ENCODE measurements at regions not wholly inside any gene's neighbourhood (a gene's known extent, or its start where the extent isn't known, plus 50 kb on each side); places are given as distances from the start of the nearest gene placed in this dataset.

GRCh38 chrX:20452487-20452886, 185.8 kb upstream of the RPS6KA3 start:
- no peak for ATAC-seq
- no peak overlapping the region for H3K27ac ChIP-seq
- H3K4me3 ChIP-seq = no peak overlapping the region
- H3K9me3 ChIP-seq = no peaks in the 10 kb centered on the region
- no peak for TF ChIP-seq EP300 (IDR thresholded peaks at IDR 0.05)
- 57% methylated on average over 2 of the region's 4 CpGs; no CpG with 5 or more reads in 1 of the 2 donors for WGBS, 2 donors (ENCODE audit: low coverage in 1 of 2)
- no peaks in the 10 kb centered on the region for H3K4me1 ChIP-seq
- H3K36me3 ChIP-seq = no peaks in the 10 kb centered on the region
- H3K27me3 ChIP-seq = no peaks in the 10 kb centered on the region

DNA sequence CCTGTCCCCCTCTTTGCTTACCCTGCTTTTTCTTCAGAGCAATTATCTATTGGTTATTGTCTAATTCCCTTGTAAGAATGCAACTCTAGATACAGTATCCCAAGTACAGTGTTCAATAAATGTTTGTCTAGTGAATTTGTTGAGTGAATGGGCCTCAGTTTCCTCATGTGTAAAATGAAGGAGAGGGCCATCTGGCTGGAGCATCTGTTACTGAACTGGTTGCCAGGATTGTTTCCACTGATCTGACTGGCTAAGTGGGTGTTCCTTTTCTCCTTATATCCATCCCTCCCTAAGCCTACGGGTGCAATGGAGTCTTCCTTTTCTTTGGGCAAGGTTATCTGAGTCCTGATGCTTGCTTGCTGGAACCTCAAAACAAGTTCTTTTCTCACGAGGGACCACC, 185.2 kb upstream of the RPS6KA3 start:
- Histone ChIP-seq H3K36me3 (no peaks in the 10 kb centered on the region), H3K9me3 (no peaks in the 10 kb centered on the region), H3K4me1 (no peaks in the 10 kb centered on the region), H3K4me3 (no peak overlapping the region), H3K27ac (no peak overlapping the region), H3K27me3 (no peaks in the 10 kb centered on the region)
- TF ChIP-seq EP300 (IDR thresholded peaks at IDR 0.05) = no peak
- TF ChIP-seq, protein P1, sequence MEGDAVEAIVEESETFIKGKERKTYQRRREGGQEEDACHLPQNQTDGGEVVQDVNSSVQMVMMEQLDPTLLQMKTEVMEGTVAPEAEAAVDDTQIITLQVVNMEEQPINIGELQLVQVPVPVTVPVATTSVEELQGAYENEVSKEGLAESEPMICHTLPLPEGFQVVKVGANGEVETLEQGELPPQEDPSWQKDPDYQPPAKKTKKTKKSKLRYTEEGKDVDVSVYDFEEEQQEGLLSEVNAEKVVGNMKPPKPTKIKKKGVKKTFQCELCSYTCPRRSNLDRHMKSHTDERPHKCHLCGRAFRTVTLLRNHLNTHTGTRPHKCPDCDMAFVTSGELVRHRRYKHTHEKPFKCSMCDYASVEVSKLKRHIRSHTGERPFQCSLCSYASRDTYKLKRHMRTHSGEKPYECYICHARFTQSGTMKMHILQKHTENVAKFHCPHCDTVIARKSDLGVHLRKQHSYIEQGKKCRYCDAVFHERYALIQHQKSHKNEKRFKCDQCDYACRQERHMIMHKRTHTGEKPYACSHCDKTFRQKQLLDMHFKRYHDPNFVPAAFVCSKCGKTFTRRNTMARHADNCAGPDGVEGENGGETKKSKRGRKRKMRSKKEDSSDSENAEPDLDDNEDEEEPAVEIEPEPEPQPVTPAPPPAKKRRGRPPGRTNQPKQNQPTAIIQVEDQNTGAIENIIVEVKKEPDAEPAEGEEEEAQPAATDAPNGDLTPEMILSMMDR (IDR thresholded peaks at IDR 0.05) = no peak
- no peak for TF ChIP-seq POLR2A (IDR thresholded peaks at IDR 0.05)
- TF ChIP-seq POLR2AphosphoS5 (IDR thresholded peaks at IDR 0.05) = no peak
- 42% methylated on average over 2 of the region's 2 CpGs; no CpG with 5 or more reads in 1 of the 2 donors for WGBS, 2 donors (ENCODE audit: low coverage in 1 of 2)
- no peak for ATAC-seq

DNA sequence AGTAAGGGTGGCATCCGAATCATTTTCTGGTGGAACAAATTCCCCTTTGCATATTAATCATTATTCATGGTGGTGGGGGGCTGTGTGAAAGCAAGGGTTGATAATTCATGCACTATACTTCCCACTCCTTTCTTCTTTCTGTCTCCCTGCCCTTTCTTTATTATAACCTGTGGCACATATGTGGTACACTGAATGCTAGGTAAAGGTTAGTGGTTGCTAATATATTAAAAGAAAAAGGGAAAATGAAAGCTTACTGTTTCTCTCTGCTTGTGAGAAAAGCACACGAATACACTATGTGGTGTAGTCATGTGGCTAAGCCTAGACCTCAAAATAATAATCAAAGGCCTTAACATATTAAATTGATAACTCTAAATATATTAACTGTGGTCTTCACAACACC, 178.4 kb upstream of the RPS6KA3 start:
- Histone ChIP-seq H3K27ac (no peak overlapping the region), H3K36me3 (no peaks in the 10 kb centered on the region), H3K9me3 (no peaks in the 10 kb centered on the region), H3K4me3 (no peak overlapping the region), H3K4me1 (no peaks in the 10 kb centered on the region), H3K27me3 (no peaks in the 10 kb centered on the region)
- no peak for TF ChIP-seq EP300 (IDR thresholded peaks at IDR 0.05)
- ATAC-seq = no peak
- 57 to 100% methylated on average over 1 to 2 of the region's 2 CpGs for WGBS, 2 donors (ENCODE audit: low coverage in 1 of 2)

- Histone ChIP-seq H3K27ac (no peak overlapping the region), H3K36me3 (no peaks in the 10 kb centered on the region), H3K9me3 (no peaks in the 10 kb centered on the region), H3K4me3 (no peak overlapping the region), H3K4me1 (no peaks in the 10 kb centered on the region), H3K27me3 (no peaks in the 10 kb centered on the region)
- 0% methylated on average over 1 to 2 of the region's 3 CpGs for WGBS, 2 donors (ENCODE audit: low coverage in 1 of 2)
- peak; percentile 60 for ATAC-seq
- no peak for TF ChIP-seq POLR2A (IDR thresholded peaks at IDR 0.05)
- TF ChIP-seq, protein P1 (IDR thresholded peaks at IDR 0.05) = peak; percentile 24 to 62 (median 46)
These were observed 175.9 kb upstream of the RPS6KA3 start for GRCh38 chrX:20442597-20442996.

DNA sequence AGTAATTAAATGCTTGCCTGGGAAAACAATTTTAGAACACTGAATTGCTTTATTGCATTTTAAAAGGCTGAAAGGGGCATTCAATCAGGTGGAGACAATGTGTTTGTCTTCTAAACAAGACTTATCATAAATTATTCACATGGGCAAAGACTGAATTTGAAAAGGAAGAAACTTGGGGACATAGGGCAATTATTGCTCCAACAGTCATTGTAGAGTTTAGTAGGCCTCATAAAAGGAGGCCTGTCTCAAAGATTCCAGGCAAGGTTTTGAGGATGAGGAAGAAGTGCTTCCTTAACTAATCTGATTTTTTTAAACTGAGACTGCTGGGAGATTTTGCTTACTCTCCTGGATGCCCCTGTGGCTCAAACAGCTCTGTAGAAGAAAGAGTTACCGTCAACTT, 174.4 kb upstream of the RPS6KA3 start:
- no peak overlapping the region for H3K4me3 ChIP-seq
- H3K27ac ChIP-seq = no peak overlapping the region
- H3K9me3 ChIP-seq = no peaks in the 10 kb centered on the region
- H3K27me3 ChIP-seq = no peaks in the 10 kb centered on the region
- 83 to 88% methylated on average over 1 of the region's 1 CpG for WGBS, 2 donors (ENCODE audit: low coverage in 1 of 2)
- H3K4me1 ChIP-seq = no peaks in the 10 kb centered on the region
- no peaks in the 10 kb centered on the region for H3K36me3 ChIP-seq
- no peak for TF ChIP-seq EP300 (IDR thresholded peaks at IDR 0.05)
- TF ChIP-seq POLR2A (IDR thresholded peaks at IDR 0.05) = no peak
- no peak for TF ChIP-seq POLR2AphosphoS5 (IDR thresholded peaks at IDR 0.05)
- TF ChIP-seq, protein P1 (IDR thresholded peaks at IDR 0.05) = no peak
- ATAC-seq = no peak

GRCh38 chrX:20438871-20439526, 172.3 kb upstream of the RPS6KA3 start:
- 81 to 91% methylated on average over 9 of the region's 9 CpGs for WGBS, 2 donors (ENCODE audit: low coverage in 1 of 2)
- no peak for TF ChIP-seq POLR2A (IDR thresholded peaks at IDR 0.05)
- TF ChIP-seq POLR2AphosphoS5 (IDR thresholded peaks at IDR 0.05) = no peak
- TF ChIP-seq EP300 (IDR thresholded peaks at IDR 0.05) = no peak
- TF ChIP-seq, protein P1 (IDR thresholded peaks at IDR 0.05) = no peak

More at GRCh38 chrX:20438871-20439526, 172.3 kb upstream of the RPS6KA3 start:
- Histone ChIP-seq H3K27ac (no peak overlapping the region), H3K4me1 (no peaks in the 10 kb centered on the region), H3K36me3 (no peaks in the 10 kb centered on the region), H3K9me3 (no peaks in the 10 kb centered on the region), H3K4me3 (no peak overlapping the region), H3K27me3 (no peaks in the 10 kb centered on the region)
- no peak for ATAC-seq

All from gastroesophageal sphincter (tissue), 4 donors.